ENCODE measurements at regions not wholly inside any gene's neighbourhood (a gene's known extent, or its start where the extent isn't known, plus 50 kb on each side); places are given as distances from the start of the nearest gene placed in this dataset.

- Mint-ChIP-seq H3K9me3 (peaks cover 0 to 2% (median 0%) of the 10 kb centered on the region in 8 donors), H3K27ac (no peak overlapping the region), H3K36me3 (no peaks in the 10 kb centered on the region), H3K27me3 (peaks cover 11 to 14% of the 10 kb centered on the region in 2 donors), H3K4me1 (peaks cover under 1 to 3% (median under 1%) of the 10 kb centered on the region in 4 donors), H3K4me3 (no peak overlapping the region)
- ChIA-PET POLR2A (ENCODE audit: partially characterized antibody) (no interaction called here), CTCF (ENCODE audit: partially characterized antibody) (interaction anchor here (0.8 kb wide), 1 partner anchor 24 kb away, joined by 3 read pairs; no protein-coding TSS in a partner anchor)
- no peak overlapping the region for H3K4me3 ChIP-seq (ENCODE audit: low read length in 2 of 2)
- H3K4me1 ChIP-seq (ENCODE audit: insufficient read depth, low read length): peaks cover 2% of the 10 kb centered on the region
- no peak for DNase-seq
- H3K36me3 ChIP-seq (ENCODE audit: insufficient read depth, low read length): no peaks in the 10 kb centered on the region
- no peak overlapping the region for H3K27ac ChIP-seq (ENCODE audit: low read depth, low read length)
- H3K27me3 ChIP-seq (ENCODE audit: insufficient read depth, low read length): no peaks in the 10 kb centered on the region
- intact Hi-C loops (cut with micrococcal nuclease): no loop called here
- H3K9me3 ChIP-seq (ENCODE audit: control insufficient read depth in 1 of 2, low read length in 2 of 2): no peaks in the 10 kb centered on the region
Measured at GRCh38 chr2:204237416-204237815, 300.9 kb downstream of the ICOS start.

- peaks cover 8% of the 10 kb centered on the region for H3K4me1 ChIP-seq (ENCODE audit: insufficient read depth, low read length)
- H3K36me3 ChIP-seq (ENCODE audit: insufficient read depth, low read length): no peaks in the 10 kb centered on the region
- H3K4me3 Mint-ChIP-seq: no peak overlapping the region
- no peak overlapping the region for H3K27ac ChIP-seq (ENCODE audit: low read depth, low read length)
- H3K36me3 Mint-ChIP-seq: no peaks in the 10 kb centered on the region
- H3K4me3 ChIP-seq (ENCODE audit: low read length in 2 of 2): no peak overlapping the region
- intact Hi-C loops (cut with micrococcal nuclease): no loop called here
- H3K9me3 ChIP-seq (ENCODE audit: control insufficient read depth in 1 of 2, low read length in 2 of 2): no peaks in the 10 kb centered on the region
- H3K9me3 Mint-ChIP-seq: peaks cover 0 to 2% (median 0%) of the 10 kb centered on the region in 8 donors
- no peaks in the 10 kb centered on the region for H3K27me3 ChIP-seq (ENCODE audit: insufficient read depth, low read length)
- DNase-seq: no peak
- peaks cover 7 to 14% (median 8%) of the 10 kb centered on the region in 4 donors for H3K4me1 Mint-ChIP-seq
- ChIA-PET POLR2A (ENCODE audit: partially characterized antibody) (no interaction called here), CTCF (ENCODE audit: partially characterized antibody) (interaction anchor here (0.7 kb wide), 1 partner anchor 15 kb away, joined by 3 read pairs; no protein-coding TSS in a partner anchor)
- no peak overlapping the region for H3K27ac Mint-ChIP-seq
- peaks cover 11 to 14% of the 10 kb centered on the region in 2 donors for H3K27me3 Mint-ChIP-seq
Measured at GRCh38 chr2:204239411-204240165, 303.0 kb downstream of the ICOS start.

- H3K9me3 Mint-ChIP-seq: no peaks in the 10 kb centered on the region
- H3K36me3 Mint-ChIP-seq: no peaks in the 10 kb centered on the region
- no peak overlapping the region for H3K27ac Mint-ChIP-seq
- no peak overlapping the region for H3K4me3 Mint-ChIP-seq
- peaks cover 7 to 14% (median 8%) of the 10 kb centered on the region in 4 donors for H3K4me1 Mint-ChIP-seq
- ChIA-PET POLR2A (ENCODE audit: partially characterized antibody) (no interaction called here), CTCF (ENCODE audit: partially characterized antibody) (no interaction called here)
- intact Hi-C loops (cut with micrococcal nuclease): no loop called here
- no peaks in the 10 kb centered on the region for H3K36me3 ChIP-seq (ENCODE audit: insufficient read depth, low read length)
- no peak overlapping the region for H3K4me3 ChIP-seq (ENCODE audit: low read length in 2 of 2)
- H3K27me3 Mint-ChIP-seq: peaks cover 11 to 16% of the 10 kb centered on the region in 2 donors
- H3K4me1 ChIP-seq (ENCODE audit: insufficient read depth, low read length): peaks cover 8% of the 10 kb centered on the region
- H3K27me3 ChIP-seq (ENCODE audit: insufficient read depth, low read length): no peaks in the 10 kb centered on the region
- H3K27ac ChIP-seq (ENCODE audit: low read depth, low read length): no peak overlapping the region
- no peaks in the 10 kb centered on the region for H3K9me3 ChIP-seq (ENCODE audit: control insufficient read depth in 1 of 2, low read length in 2 of 2)
- no peak for DNase-seq
Measured at GRCh38 chr2:204240961-204241360, 304.3 kb upstream of the PARD3B start.

- Mint-ChIP-seq H3K27ac (no peak overlapping the region), H3K4me3 (no peak overlapping the region), H3K36me3 (no peaks in the 10 kb centered on the region), H3K27me3 (peaks cover 14 to 19% of the 10 kb centered on the region in 2 donors), H3K4me1 (no peaks in the 10 kb centered on the region), H3K9me3 (no peaks in the 10 kb centered on the region)
- H3K4me3 ChIP-seq (ENCODE audit: low read length in 2 of 2): no peak overlapping the region
- H3K36me3 ChIP-seq (ENCODE audit: insufficient read depth, low read length): no peaks in the 10 kb centered on the region
- POLR2A ChIA-PET (ENCODE audit: partially characterized antibody): no interaction called here
- peaks cover 7% of the 10 kb centered on the region for H3K4me1 ChIP-seq (ENCODE audit: insufficient read depth, low read length)
- no peaks in the 10 kb centered on the region for H3K27me3 ChIP-seq (ENCODE audit: insufficient read depth, low read length)
- intact Hi-C loops (cut with micrococcal nuclease): no loop called here
- CTCF ChIA-PET (ENCODE audit: partially characterized antibody): interaction anchor here (1.7 kb wide), 1 partner anchor 12 kb away, joined by 4 read pairs; no protein-coding TSS in a partner anchor
- no peak for DNase-seq
- H3K27ac ChIP-seq (ENCODE audit: low read depth, low read length): no peak overlapping the region
- H3K9me3 ChIP-seq (ENCODE audit: control insufficient read depth in 1 of 2, low read length in 2 of 2): no peaks in the 10 kb centered on the region
Measured at GRCh38 chr2:204249437-204249836, 295.8 kb upstream of the PARD3B start.

- no peak overlapping the region for H3K27ac ChIP-seq (ENCODE audit: low read depth, low read length)
- CTCF ChIA-PET (ENCODE audit: partially characterized antibody): interaction anchor here (0.9 to 1.7 kb wide), 2 partner anchors 9 to 11 kb away, joined by 3 to 4 read pairs; no protein-coding TSS in a partner anchor
- peaks cover 15 to 21% of the 10 kb centered on the region in 2 donors for H3K27me3 Mint-ChIP-seq
Measured at GRCh38 chr2:204250692-204251091, 294.6 kb upstream of the PARD3B start.

GRCh38 chr2:204251158-204251997 is 293.9 kb upstream of the PARD3B start:
- Mint-ChIP-seq H3K4me3 (no peak overlapping the region), H3K27ac (no peak overlapping the region), H3K9me3 (no peaks in the 10 kb centered on the region), H3K36me3 (no peaks in the 10 kb centered on the region), H3K4me1 (no peaks in the 10 kb centered on the region), H3K27me3 (peaks cover 15 to 21% of the 10 kb centered on the region in 2 donors)
- H3K27me3 ChIP-seq (ENCODE audit: insufficient read depth, low read length): no peaks in the 10 kb centered on the region
- H3K36me3 ChIP-seq (ENCODE audit: insufficient read depth, low read length): no peaks in the 10 kb centered on the region
- peaks cover 7% of the 10 kb centered on the region for H3K4me1 ChIP-seq (ENCODE audit: insufficient read depth, low read length)
- POLR2A ChIA-PET (ENCODE audit: partially characterized antibody): no interaction called here
- no peak overlapping the region for H3K4me3 ChIP-seq (ENCODE audit: low read length in 2 of 2)
- CTCF ChIA-PET (ENCODE audit: partially characterized antibody): interaction anchor here (1.4 kb wide), 1 partner anchor 10 kb away, joined by 6 read pairs; no protein-coding TSS in a partner anchor
- DNase-seq: no peak
- intact Hi-C loops (cut with micrococcal nuclease): no loop called here
- no peak overlapping the region for H3K27ac ChIP-seq (ENCODE audit: low read depth, low read length)
- no peaks in the 10 kb centered on the region for H3K9me3 ChIP-seq (ENCODE audit: control insufficient read depth in 1 of 2, low read length in 2 of 2)

More at GRCh38 chr2:204250692-204251091, 294.6 kb upstream of the PARD3B start:
- H3K27me3 ChIP-seq (ENCODE audit: insufficient read depth, low read length): no peaks in the 10 kb centered on the region
- intact Hi-C loops (cut with micrococcal nuclease): no loop called here
- H3K36me3 ChIP-seq (ENCODE audit: insufficient read depth, low read length): no peaks in the 10 kb centered on the region
- POLR2A ChIA-PET (ENCODE audit: partially characterized antibody): no interaction called here
- Mint-ChIP-seq H3K36me3 (no peaks in the 10 kb centered on the region), H3K4me1 (no peaks in the 10 kb centered on the region), H3K27ac (no peak overlapping the region), H3K4me3 (no peak overlapping the region), H3K9me3 (no peaks in the 10 kb centered on the region)
- H3K4me1 ChIP-seq (ENCODE audit: insufficient read depth, low read length): peaks cover 7% of the 10 kb centered on the region
- no peak overlapping the region for H3K4me3 ChIP-seq (ENCODE audit: low read length in 2 of 2)
- DNase-seq: no peak
- H3K9me3 ChIP-seq (ENCODE audit: control insufficient read depth in 1 of 2, low read length in 2 of 2): no peaks in the 10 kb centered on the region

- H3K36me3 ChIP-seq (ENCODE audit: insufficient read depth, low read length): no peaks in the 10 kb centered on the region
- ChIA-PET POLR2A (ENCODE audit: partially characterized antibody) (no interaction called here), CTCF (ENCODE audit: partially characterized antibody) (interaction anchor here (1.4 kb wide), 1 partner anchor 9 kb away, joined by 6 read pairs; no protein-coding TSS in a partner anchor)
- H3K27ac ChIP-seq (ENCODE audit: low read depth, low read length): no peak overlapping the region
- intact Hi-C loops (cut with micrococcal nuclease): no loop called here
- Mint-ChIP-seq H3K27me3 (peaks cover 15 to 21% of the 10 kb centered on the region in 2 donors), H3K27ac (no peak overlapping the region), H3K36me3 (no peaks in the 10 kb centered on the region), H3K4me3 (no peak overlapping the region), H3K9me3 (no peaks in the 10 kb centered on the region), H3K4me1 (no peaks in the 10 kb centered on the region)
- H3K4me3 ChIP-seq (ENCODE audit: low read length in 2 of 2): no peak overlapping the region
- no peaks in the 10 kb centered on the region for H3K9me3 ChIP-seq (ENCODE audit: control insufficient read depth in 1 of 2, low read length in 2 of 2)
- H3K27me3 ChIP-seq (ENCODE audit: insufficient read depth, low read length): no peaks in the 10 kb centered on the region
- peaks cover 7% of the 10 kb centered on the region for H3K4me1 ChIP-seq (ENCODE audit: insufficient read depth, low read length)
- no peak for DNase-seq
Measured at GRCh38 chr2:204251998-204252376, 293.3 kb upstream of the PARD3B start.

Measured in CD4-positive, alpha-beta memory T cell (primary cell).